Epithelial cell of proximal tubule (primary cell): ENCODE measurements at regions not wholly inside any gene's neighbourhood (a gene's known extent, or its start where the extent isn't known, plus 50 kb on each side); places are given as distances from the start of the nearest gene placed in this dataset.

Source experiments
- DNase-seq: peaks from one replicate; pipeline ENCODE4 v3.0.0-alpha.2; 2011; ENCODE audit warnings: low read depth
- H3K4me3 ChIP-seq: 2 replicates; pipeline ENCODE4 v1.5.1; 2011; ENCODE audit warnings: low read depth, mild to moderate bottlenecking, low read length
- TF ChIP-seq, protein P1 (sequence below): conservative IDR thresholded peaks from 2 replicates; pipeline ENCODE4 v1.5.1; 2012; ENCODE audit warnings: low read depth, mild to moderate bottlenecking, low read length

DNA sequence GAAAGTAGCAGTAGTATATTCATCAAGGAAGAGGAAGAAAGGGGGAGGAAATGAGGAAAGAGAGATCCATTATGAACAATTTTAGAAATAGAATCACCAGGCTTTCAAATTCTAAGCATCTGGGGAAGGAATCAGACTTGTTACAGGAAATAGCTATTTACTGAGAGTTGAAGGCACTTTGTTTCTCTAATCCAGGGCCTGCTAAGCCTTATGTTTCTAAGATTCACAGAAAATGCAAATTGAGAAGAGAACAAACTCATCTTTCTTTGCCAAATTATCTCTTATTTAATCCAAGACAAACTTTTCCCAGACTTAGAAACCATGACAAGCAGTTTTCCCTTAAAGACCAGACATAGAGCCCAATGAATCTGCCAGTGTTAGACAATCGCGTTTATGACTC, 528.0 kb upstream of the NMUR2 start:
- no peak for DNase-seq
- TF ChIP-seq, protein P1, sequence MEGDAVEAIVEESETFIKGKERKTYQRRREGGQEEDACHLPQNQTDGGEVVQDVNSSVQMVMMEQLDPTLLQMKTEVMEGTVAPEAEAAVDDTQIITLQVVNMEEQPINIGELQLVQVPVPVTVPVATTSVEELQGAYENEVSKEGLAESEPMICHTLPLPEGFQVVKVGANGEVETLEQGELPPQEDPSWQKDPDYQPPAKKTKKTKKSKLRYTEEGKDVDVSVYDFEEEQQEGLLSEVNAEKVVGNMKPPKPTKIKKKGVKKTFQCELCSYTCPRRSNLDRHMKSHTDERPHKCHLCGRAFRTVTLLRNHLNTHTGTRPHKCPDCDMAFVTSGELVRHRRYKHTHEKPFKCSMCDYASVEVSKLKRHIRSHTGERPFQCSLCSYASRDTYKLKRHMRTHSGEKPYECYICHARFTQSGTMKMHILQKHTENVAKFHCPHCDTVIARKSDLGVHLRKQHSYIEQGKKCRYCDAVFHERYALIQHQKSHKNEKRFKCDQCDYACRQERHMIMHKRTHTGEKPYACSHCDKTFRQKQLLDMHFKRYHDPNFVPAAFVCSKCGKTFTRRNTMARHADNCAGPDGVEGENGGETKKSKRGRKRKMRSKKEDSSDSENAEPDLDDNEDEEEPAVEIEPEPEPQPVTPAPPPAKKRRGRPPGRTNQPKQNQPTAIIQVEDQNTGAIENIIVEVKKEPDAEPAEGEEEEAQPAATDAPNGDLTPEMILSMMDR: no peak
- H3K4me3 ChIP-seq: no peak overlapping the region

DNA sequence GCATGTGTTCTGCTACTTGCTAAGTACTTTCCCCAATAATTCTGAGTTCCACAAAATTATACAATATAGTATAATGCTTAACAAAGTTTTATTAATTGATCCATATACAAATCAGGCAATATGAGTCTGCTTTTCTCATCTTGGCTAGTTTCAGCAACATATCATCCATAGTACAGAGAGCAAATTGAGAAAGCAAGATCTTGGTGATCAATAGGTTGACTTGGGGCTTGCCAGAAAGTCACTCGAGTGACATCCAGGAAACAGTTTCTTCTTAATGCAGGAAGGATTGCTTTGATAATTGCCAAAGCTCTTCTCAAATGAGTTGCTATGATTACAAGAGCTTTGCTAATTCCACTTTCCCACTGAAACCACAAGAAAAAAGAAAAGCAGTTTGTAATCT, 533.6 kb upstream of the NMUR2 start:
- DNase-seq: no peak
- TF ChIP-seq, protein P1: no peak
- H3K4me3 ChIP-seq: no peak overlapping the region

DNA sequence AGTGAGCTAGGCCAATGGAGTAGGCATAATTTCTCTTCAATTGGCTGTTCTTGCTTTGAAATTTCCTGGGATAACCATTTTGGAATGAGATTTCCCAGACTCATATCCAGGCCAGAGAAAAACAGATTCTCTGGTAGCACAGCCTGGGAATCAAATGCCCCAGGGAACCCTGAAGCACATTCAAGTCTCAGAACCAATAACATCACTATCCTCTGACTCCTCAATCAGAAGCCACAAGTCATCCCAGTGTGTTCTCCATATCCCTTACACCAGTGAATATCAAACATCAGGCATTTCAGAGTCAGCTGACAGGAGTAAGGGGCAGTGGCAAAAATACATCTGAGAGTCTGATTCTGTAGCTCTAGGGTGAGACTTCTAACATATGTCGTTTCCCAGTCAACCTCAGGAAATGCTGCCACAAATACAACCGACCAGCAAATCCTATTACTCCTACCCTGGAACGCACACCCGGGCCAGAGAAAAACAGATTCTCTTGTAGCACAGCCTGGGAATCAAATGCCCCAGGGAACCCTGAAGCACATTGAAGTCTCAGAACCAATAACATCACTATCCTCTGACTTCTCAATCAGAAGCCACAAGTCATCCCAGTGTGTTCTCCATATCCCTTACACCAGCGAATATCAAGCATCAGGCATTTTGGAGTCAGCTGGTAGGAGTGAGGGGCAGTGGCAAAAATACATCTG, 537.7 kb upstream of the NMUR2 start:
- no peak for DNase-seq
- TF ChIP-seq, protein P1: no peak

DNA sequence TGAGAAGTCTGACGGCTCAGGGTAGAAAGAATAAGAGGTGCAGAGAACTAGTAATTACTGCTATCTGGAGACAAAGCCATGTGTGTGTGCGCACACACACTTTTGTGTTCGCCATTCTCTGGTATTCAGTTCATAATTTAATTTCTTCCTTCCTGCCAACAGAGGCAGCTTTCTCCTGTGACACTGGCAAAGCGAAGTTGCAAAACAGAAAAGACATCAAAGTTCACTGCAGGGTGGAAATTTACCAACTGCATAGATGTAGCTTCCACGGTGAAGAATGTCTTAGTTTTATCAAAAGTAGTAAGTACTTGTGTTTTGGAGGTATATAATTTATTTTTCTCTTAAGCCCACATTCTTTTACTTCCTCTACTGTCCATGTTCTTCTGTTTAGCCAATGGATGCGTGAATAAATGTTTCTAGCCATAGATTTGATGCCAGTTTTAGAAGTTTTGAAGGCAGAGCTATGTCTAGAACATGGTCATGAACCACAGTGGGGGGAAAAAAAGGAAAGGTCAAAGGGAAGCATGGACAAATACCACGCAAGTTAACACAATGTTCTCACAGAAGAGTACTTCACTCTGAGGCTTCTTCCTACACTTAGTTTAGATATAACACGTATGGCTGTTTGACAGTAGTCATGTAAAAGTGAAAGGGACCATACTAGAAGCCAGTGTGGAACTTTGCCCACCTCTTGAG, 536.5 kb upstream of the GRIA1 start:
- DNase-seq: no peak
- TF ChIP-seq, protein P1: no peak

More for the DNA sequence above, 537.7 kb upstream of the NMUR2 start:
- no peak overlapping the region for H3K4me3 ChIP-seq

DNA sequence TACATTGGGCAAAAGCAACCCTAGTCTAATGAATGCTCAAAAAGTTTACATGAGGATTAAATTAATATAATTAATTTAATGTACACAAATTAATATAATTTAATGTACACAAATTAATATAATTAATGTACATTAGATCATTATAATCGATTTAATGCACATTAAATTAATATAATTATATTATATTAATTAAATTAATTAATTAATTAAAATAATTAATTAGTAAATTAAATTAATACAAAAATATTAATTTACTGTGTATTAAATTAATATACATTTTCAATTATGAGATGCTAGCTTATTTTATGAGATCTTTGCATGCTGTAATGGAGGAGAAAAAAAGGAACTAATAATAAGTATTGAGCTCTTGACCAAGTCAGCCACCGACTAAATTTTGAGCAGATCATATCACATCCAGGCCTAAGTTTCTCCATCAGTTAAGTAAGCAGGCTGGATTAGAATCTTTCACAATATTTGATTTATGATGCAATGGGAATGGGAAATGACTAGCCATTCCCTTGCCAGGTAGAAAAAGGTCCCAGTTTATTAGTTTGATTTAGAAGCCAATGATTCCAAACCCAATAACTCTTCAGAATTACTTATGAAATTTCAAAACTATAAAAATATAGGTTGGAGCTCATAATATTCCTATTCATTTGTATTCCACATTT, 533.4 kb upstream of the GRIA1 start:
- TF ChIP-seq, protein P1: no peak
- DNase-seq: no peak
- no peak overlapping the region for H3K4me3 ChIP-seq

More for the DNA sequence above, 536.5 kb upstream of the GRIA1 start:
- H3K4me3 ChIP-seq: no peak overlapping the region

DNA sequence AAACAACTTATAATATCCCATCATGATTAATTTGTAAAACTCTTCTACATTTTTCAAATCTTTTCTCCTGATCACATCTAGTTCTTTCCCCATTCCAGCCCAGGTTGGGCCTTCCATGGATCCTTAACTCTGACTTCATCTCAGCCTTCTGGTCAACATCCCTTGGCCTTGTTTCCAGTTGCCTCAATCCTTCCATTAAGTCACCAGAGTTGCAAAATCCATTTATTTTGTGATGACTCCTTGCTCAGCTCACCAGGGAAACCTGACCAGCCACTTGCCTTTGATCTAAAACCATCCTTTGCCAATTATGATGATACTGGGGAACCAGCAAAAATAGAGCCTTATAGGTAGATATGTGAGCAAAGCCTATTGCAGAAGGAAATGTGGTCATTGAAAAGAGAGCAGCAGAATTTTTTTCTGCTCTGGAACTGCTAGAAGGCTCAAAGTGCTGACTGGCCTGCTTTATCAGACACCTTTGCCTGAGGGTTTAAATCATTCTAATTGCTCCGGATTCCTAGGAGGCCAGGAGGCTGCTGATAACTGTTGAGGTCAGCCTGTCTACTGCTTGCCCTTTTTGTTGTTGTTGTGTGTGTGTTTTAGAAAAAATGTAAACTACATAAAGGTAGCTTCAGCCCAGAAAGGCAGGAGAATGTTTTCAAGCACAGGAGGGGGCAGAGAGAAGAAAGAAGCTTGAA, 512.2 kb upstream of the GRIA1 start:
- TF ChIP-seq, protein P1: no peak
- DNase-seq: no peak
- H3K4me3 ChIP-seq: no peak overlapping the region
